ENCODE measurements at regions not wholly inside any gene's neighbourhood (a gene's known extent, or its start where the extent isn't known, plus 50 kb on each side); places are given as distances from the start of the nearest gene placed in this dataset.

- no peak for TF ChIP-seq PRDM15 (CRISPR knock-in tag; IDR thresholded peaks at IDR 0.05)
- TF ChIP-seq ZBTB43 (CRISPR knock-in tag; IDR thresholded peaks at IDR 0.05): no peak
- TF ChIP-seq KAT7 (CRISPR knock-in tag; IDR thresholded peaks at IDR 0.05; ENCODE audit: borderline replicate concordance): no peak
- no peak for TF ChIP-seq MLX (CRISPR knock-in tag; IDR thresholded peaks at IDR 0.05)
- TF ChIP-seq ZMAT4 (CRISPR knock-in tag; IDR thresholded peaks at IDR 0.05): no peak
- no peak for TF ChIP-seq USF2 (CRISPR knock-in tag; IDR thresholded peaks at IDR 0.05)
- TF ChIP-seq ZSCAN18 (CRISPR knock-in tag; IDR thresholded peaks at IDR 0.05): no peak
- TF ChIP-seq EMX1 (CRISPR knock-in tag; IDR thresholded peaks at IDR 0.05): no peak
- TF ChIP-seq FOXP1 (CRISPR knock-in tag; IDR thresholded peaks at IDR 0.05; ENCODE audit: borderline replicate concordance): no peak
- no peak for TF ChIP-seq FOXP4 (CRISPR knock-in tag; IDR thresholded peaks at IDR 0.05)
- TF ChIP-seq TEAD4 (CRISPR knock-in tag; IDR thresholded peaks at IDR 0.05): no peak
- no peak for TF ChIP-seq ZNF532 (CRISPR knock-in tag; IDR thresholded peaks at IDR 0.05; ENCODE audit: borderline replicate concordance)
These were observed 345.0 kb downstream of the FOXG1 start (continued) for GRCh38 chr14:29111554-29111953.

Measured in WTC11 (cell line).